ENCODE measurements at regions not wholly inside any gene's neighbourhood (a gene's known extent, or its start where the extent isn't known, plus 50 kb on each side); places are given as distances from the start of the nearest gene placed in this dataset.
"Not testable (repeated sequence)": the region's sequence is repeated elsewhere in the genome, so short reads cannot be mapped to it uniquely, and the experiment has no call there.

DNA sequence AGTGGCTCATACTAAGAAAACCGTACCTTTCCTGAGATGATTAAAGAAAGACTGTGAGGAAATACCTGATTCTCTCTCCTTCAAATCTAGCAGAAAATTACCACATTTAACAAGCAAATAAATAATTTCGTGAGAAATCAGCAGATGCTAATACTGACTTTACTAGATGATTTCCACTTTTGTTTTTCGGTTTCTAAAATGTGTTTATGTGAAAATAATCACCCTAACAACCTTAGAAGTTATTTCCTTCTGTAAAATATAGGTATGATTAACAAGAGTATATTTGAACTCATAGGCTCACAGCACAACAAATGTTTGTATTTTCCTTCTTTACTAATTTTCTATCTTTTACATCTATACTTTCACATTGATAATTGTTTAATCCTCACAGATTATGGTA, 594.1 kb upstream of the FAM98A start:
- DNase-seq (ENCODE audit: low read depth): no peak

DNA sequence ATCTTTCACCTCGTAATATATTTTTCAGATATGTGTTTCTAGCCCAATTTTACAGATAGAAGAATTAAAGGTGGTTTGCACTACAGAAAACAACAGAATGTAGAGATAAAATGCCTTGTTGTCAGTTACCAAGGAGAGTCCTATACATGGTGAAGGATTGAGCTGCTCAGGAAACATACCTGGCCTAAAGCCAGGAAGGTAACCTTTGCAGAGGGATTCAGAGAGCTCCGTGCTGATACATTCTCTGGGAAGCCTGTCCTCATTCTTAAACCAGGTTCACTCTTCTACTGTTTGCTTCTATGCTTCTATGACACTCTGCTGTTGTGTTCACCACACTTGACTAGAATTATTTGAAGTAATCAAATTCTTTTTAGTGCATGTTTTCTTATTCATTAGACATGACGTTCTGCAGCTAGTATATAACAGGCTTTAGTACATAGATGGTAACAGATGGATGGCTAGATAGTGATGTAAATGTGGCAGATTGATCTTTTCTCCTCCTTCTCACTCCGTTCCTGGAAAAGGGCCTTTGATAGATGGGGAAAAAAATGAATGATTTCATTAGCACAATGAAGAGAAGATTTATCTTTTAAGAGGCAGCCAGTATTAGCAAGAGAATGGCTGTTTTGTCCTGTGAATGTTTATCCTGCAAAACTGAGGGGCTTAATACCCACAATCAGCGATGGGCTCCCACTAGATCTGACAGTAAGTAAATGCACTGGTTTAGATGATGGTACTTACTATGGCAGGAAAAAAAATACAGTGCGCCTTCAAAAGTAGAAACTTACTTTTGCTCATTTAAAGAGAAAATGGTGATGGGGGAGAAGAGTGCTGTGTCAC, 589.6 kb upstream of the FAM98A start:
- DNase-seq (ENCODE audit: low read depth): no peak

- DNase-seq (ENCODE audit: low read depth): no peak
Measured at GRCh38 chr2:34179511-34179910, 580.4 kb upstream of the FAM98A start.

DNA sequence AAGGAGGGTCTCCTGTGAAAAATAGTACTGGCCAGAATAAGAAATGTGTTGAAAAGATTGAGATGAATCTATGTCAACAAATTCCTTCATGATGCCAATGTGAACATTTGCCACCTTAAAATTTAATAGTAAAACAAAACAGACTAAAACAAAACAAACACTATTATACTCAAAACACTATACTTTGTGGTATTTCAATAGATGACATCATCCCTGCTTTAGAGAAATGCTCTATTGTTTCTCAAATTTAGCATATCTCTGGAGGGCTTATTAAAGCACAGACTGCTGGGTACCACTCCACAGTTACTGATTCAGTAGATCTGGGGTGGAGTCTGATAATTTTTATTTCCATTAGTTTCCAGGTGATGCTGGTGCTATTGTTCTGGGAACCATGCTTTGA, 579.4 kb upstream of the FAM98A start:
- DNase-seq (ENCODE audit: low read depth): no peak

GRCh38 chr2:34176693-34177092, 577.6 kb upstream of the FAM98A start:
- DNase-seq (ENCODE audit: low read depth): no peak

DNA sequence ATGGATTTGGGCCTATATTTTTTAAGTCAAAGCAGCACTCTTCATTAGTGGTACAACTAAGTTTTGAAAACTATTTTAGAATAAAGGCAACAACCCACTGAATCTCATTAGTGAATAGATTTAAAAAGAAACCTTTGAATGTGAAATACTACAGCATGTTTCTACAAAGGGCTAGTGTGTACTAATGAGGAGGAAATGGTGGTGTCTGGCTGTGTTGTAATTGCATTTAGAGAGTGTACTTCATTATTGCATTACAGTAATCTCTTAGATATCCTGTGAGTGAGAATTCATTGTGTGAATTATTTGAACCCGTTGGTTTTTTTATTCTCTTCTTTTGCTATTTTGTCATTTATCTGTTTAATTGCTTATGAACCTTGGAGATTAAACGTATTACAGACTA, 575.4 kb upstream of the FAM98A start:
- no peak for DNase-seq (ENCODE audit: low read depth)

DNA sequence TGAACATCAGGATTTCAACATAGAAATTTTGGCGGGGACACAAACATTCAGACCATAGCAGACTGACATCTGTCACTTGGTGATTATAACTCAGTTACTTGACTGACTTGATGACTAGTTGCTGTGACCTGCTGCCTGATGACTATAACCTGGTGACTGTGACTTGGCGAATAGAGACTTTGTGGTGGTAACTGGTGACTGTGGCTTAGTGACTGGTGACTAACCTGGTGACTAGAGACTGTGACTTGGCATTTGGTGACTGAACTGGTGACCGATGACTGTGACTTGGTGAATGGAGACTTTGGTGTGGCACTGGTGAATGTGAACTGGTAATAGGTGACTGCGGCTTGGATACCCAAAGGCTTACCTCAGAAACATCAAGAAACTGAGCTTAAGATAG, 563.1 kb upstream of the FAM98A start:
- DNase-seq (ENCODE audit: low read depth): no peak

- no peak for DNase-seq (ENCODE audit: low read depth)
Measured at GRCh38 chr2:34161549-34161948, 562.5 kb upstream of the FAM98A start.

- DNase-seq (ENCODE audit: low read depth): no peak
Measured at GRCh38 chr2:34159901-34160300, 560.8 kb upstream of the FAM98A start.

DNA sequence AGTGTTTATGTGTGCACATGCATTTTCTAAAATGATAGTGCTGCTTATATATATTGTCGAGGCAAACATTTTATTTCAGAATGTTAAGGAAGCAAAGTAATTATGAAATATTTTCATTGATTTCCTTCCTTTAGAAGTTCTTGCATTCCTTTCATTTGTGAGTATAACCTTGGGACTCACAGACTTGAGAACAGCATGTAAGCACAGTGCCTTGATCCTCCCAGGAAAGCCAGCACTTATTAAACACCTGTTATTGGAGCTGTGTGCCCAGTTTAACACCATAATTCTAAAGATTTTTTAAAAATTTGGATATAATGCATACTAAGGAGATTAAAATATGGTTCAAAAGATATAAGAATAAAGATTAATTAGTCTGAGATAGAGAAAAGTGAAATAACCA, 554.4 kb upstream of the FAM98A start:
- DNase-seq (ENCODE audit: low read depth): no peak

DNA sequence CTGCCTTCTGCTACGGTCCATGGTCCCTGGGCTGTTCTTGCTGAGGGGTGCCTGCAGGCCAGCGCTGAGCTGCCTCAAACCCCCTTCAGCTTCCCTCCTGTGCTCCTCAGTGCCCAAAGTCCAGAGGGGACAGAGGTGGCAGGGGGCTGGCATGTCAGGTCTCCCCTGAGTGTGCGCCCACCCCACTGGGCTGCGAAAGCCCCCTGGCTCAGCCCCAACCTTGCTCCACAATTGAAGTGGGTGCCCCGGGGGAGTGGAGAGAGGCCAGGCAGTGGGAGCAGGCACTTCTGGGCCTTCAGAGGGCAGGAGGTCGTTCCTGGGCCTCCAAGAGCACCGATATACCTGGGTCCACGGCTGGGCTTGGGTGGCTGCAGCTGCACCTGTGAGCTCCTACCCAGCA, 548.7 kb upstream of the FAM98A start:
- DNase-seq (ENCODE audit: low read depth): no peak

- no peak for DNase-seq (ENCODE audit: low read depth)
Measured at GRCh38 chr2:34143149-34143548, 544.0 kb upstream of the FAM98A start.

DNA sequence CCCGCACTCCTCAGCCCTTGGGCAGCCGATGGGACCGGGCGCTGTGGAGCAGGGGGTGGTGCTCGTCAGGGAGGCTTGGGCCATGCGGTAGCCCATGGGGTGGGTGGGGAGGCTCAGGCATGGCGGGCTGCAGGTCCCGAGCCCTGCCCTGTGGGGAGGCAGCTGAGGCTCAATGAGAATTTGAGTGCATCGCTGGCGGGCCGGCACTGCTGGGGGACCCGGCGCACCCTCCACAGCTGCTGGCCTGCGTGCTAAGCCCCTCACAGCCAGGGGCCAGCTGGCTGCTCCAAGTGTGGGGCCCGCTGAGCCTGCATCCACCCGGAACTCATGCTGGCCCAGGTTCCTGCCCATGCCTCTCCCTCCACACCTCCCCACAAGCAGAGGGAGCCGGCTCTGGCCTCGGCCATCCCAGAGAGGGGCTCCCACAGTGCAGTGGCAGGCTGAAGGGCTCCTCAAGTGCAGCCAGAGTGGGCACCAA, 543.5 kb upstream of the FAM98A start:
- DNase-seq (ENCODE audit: low read depth): not testable (repeated sequence)

DNA sequence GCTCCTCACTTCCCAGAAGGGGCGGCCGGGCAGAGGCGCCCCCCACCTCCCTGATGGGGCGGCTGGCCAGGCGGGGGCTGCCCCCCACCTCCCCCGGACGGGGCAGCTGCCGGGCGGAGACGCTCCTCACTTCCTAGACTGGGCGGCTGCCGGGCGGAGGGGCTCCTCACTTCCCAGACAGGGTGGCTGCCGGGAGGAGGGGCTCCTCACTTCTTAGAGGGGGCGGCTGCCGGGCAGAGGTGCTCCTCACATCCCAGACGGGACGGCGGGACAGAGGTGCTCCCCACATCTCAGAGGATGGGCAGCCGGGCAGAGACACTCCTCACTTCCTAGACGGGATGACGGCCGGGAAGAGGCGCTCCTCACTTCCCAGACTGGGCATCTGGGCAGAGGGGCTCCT, 534.0 kb upstream of the FAM98A start:
- DNase-seq (ENCODE audit: low read depth): not testable (repeated sequence)

GRCh38 chr2:34126279-34126678, 527.2 kb upstream of the FAM98A start:
- no peak for DNase-seq (ENCODE audit: low read depth)

- no peak for DNase-seq (ENCODE audit: low read depth)
Measured at GRCh38 chr2:34123996-34124785, 525.1 kb upstream of the FAM98A start.

GRCh38 chr2:34121076-34121475, 522.0 kb upstream of the FAM98A start:
- DNase-seq (ENCODE audit: low read depth): no peak

DNA sequence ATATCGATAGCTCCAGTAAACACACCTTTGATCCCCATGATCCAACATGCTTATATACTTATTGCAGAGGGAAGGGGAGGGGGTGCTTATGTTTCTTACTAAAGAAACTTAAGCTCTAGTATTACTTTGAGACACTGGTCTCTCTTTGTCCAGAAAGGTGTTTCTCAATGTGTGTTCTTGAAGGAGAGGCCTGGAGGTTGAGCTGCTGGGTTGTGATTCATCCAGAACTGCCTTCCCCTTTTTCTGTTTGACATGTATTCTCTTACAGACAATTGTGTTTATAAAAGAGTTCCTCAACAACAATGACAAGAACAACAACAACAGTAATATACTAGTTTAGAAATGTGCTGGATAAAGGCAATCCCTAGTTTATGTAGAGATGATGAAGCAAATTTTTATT, 516.0 kb upstream of the FAM98A start:
- DNase-seq (ENCODE audit: low read depth): no peak

DNA sequence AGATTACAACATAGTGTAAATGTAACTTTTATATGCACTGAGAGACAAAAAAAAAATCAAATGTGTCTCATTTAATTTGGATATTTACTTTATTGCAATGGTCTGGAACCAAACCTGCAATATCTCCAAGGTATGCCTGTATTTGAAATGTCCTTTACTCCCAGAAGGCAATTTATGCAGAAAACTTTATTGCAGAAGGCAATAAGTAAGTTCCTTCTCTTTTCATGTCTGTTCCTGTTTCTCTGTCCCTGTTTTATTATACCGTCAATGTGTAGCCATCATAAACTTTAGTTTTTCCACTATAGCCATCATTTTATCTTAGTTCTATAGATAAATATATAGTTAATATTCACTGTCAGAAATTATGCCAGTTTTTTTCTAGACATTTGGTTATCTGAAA, 513.1 kb upstream of the FAM98A start:
- DNase-seq (ENCODE audit: low read depth): no peak

- DNase-seq (ENCODE audit: low read depth): no peak
Measured at GRCh38 chr2:34110392-34110791, 511.3 kb upstream of the FAM98A start.

DNA sequence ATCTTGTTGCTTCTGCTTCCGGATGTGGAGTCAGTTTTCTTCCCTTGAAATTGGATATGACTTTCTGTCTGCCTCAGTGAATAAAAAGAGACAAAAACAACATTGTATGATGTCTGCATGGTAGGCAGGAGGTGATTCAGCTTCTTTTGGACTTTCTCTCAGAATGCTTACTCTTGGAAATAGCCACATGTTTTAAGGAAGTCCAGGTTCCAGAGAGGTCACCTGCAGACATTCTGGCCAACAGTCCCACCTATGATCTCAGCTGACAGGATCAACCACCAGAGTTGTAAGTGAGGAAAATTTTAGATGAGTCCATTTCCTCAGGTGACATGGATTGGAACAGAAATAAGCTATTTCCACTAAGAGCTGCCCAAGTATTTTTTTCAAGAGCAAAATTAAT, 508.7 kb upstream of the FAM98A start:
- no peak for DNase-seq (ENCODE audit: low read depth)

GRCh38 chr2:34105006-34105767, 506.1 kb upstream of the FAM98A start:
- no peak for DNase-seq (ENCODE audit: low read depth)

Data from T follicular helper cell (primary cell).